GM21515 (cell line): ENCODE measurements at regions not wholly inside any gene's neighbourhood (a gene's known extent, or its start where the extent isn't known, plus 50 kb on each side); places are given as distances from the start of the nearest gene placed in this dataset.
"Not testable (repeated sequence)": the region's sequence is repeated elsewhere in the genome, so short reads cannot be mapped to it uniquely, and the experiment has no call there.

ENCODE experiments used
- ATAC-seq: cut with Tn5 transposase; IDR thresholded peaks from one replicate; pipeline ENCODE4 v1.9.1; 2021; ENCODE audit not compliant: unreplicated experiment

GRCh38 chr2:7094231-7094741 is 177.1 kb downstream of the RNF144A start:
- no peak for ATAC-seq

GRCh38 chr2:7096726-7097352 is 179.6 kb downstream of the RNF144A start:
- no peak for ATAC-seq

GRCh38 chr2:7097353-7097895 is 180.2 kb downstream of the RNF144A start:
- peak; percentile 90 for ATAC-seq

- ATAC-seq: no peak
Observed at GRCh38 chr2:7098816-7099215, 181.6 kb downstream of the RNF144A start.

- not testable (repeated sequence) for ATAC-seq
Observed at GRCh38 chr2:7099687-7100086, 182.5 kb downstream of the RNF144A start.

GRCh38 chr2:7102826-7103225 is 185.6 kb downstream of the RNF144A start:
- no peak for ATAC-seq

GRCh38 chr2:7108792-7109532 is 191.8 kb downstream of the RNF144A start:
- ATAC-seq: no peak

GRCh38 chr2:7109533-7109885 is 192.3 kb downstream of the RNF144A start:
- ATAC-seq: no peak

GRCh38 chr2:7111626-7112025 is 194.4 kb downstream of the RNF144A start:
- no peak for ATAC-seq

- no peak for ATAC-seq
Observed at GRCh38 chr2:7115364-7115763, 198.2 kb downstream of the RNF144A start.

- ATAC-seq: no peak
Observed at GRCh38 chr2:7115906-7116305, 198.7 kb downstream of the RNF144A start.

- ATAC-seq: no peak
Observed at GRCh38 chr2:7116511-7116910, 199.3 kb downstream of the RNF144A start.

- no peak for ATAC-seq
Observed at GRCh38 chr2:7117076-7117475, 199.9 kb downstream of the RNF144A start.

GRCh38 chr2:7118606-7119131 is 201.5 kb downstream of the RNF144A start:
- ATAC-seq: no peak

- ATAC-seq: no peak
Observed at GRCh38 chr2:7119132-7119835, 202.1 kb downstream of the RNF144A start.

GRCh38 chr2:7121851-7122250 is 204.6 kb downstream of the RNF144A start:
- ATAC-seq: no peak

GRCh38 chr2:7127156-7127555 is 209.9 kb downstream of the RNF144A start:
- ATAC-seq: no peak

GRCh38 chr2:7127687-7128086 is 210.5 kb downstream of the RNF144A start:
- ATAC-seq: no peak

- no peak for ATAC-seq
Observed at GRCh38 chr2:7131261-7131660, 214.0 kb downstream of the RNF144A start.

- ATAC-seq: no peak
Observed at GRCh38 chr2:7132753-7133152, 215.5 kb downstream of the RNF144A start.

GRCh38 chr2:7133521-7133920 is 216.3 kb downstream of the RNF144A start:
- no peak for ATAC-seq
